K562 (cell line): ENCODE measurements at regions not wholly inside any gene's neighbourhood (a gene's known extent, or its start where the extent isn't known, plus 50 kb on each side); places are given as distances from the start of the nearest gene placed in this dataset.

Experiments
- CXXC5 ChIP-seq: fragments of 250-450 bp; sonication (Bioruptor Pico); IDR thresholded peaks from 2 replicates; pipeline ENCODE4 v1.8.0; 2022; ENCODE audit warnings: inconsistent platforms, mild to moderate bottlenecking, moderate library complexity
- FOXM1 ChIP-seq, 2 experiments: fragments of 450-650 bp in 1 of 2; sonication (generic) in 1 of 2; formaldehyde crosslinking in 1 of 2; IDR thresholded peaks; 2 replicates each; pipeline versions ENCODE4 v1.6.1 to v1.9.0; 2017 to 2022; ENCODE audit warnings: low read depth in 2 of 2, mild to moderate bottlenecking in 2 of 2, missing genetic modification reagents in 1 of 2, moderate library complexity in 1 of 2
- HDAC2 ChIP-seq: fragments of 450-650 bp; IDR thresholded peaks from 2 replicates; pipeline ENCODE4 v1.6.1; 2016; ENCODE audit warnings: mild to moderate bottlenecking
- ZFP36 ChIP-seq: fragments of 150-350 bp; IDR thresholded peaks from 2 replicates; pipeline ENCODE4 v1.6.1; 2018; ENCODE audit warnings: low read length, low read depth; ENCODE audit not compliant: partially characterized antibody

GRCh38 chr18:43341014-43341413, 63.7 kb upstream of the SYT4 start:
- TF ChIP-seq HDAC2 (no peak), ZFP36 (no peak), FOXM1 (IDR thresholded peaks at IDR 0.05; ENCODE audit: low read depth) (no peak), FOXM1 (CRISPR knock-in tag; IDR thresholded peaks at IDR 0.05; ENCODE audit: low read depth) (no peak), CXXC5 (CRISPR knock-in tag) (no peak)
